HCT116 (cell line): ENCODE measurements at regions not wholly inside any gene's neighbourhood (a gene's known extent, or its start where the extent isn't known, plus 50 kb on each side); places are given as distances from the start of the nearest gene placed in this dataset.

ENCODE experiments used
- ATAC-seq: fragments of 200-7000 bp; cut with Tn5 transposase; 2 replicates; pipeline ENCODE4 v1.9.1; 2020; ENCODE audit warnings: mild to moderate bottlenecking, moderate library complexity
- BruUV-seq: library from RNA; stranded (reverse); fragments of 400-500 nt; replicated peaks from 2 replicates; lab custom pipeline; 2021; lab: Mats Ljungman, UMichigan
- CTCF ChIA-PET: fragments of 300-600 bp; sonication (Branson Sonifier 250); formaldehyde crosslinking; loops from one replicate; lab custom pipeline; 2021; ENCODE audit warnings: antibody characterized with exemption; lab: Charles Lee
- POLR2A ChIA-PET: fragments of 300-600, 350-600 bp; sonication (Branson Sonifier 250); formaldehyde crosslinking; loops from one replicate; lab custom pipeline; 2021; ENCODE audit warnings: antibody characterized with exemption; lab: Charles Lee
- RAD21 ChIA-PET, 2 experiments: fragments of 300-600 bp; sonication (Branson Sonifier 250); formaldehyde crosslinking; loops; one replicate each; lab custom pipeline; 2023; ENCODE audit warnings: low total read pairs in 2 of 2; ENCODE audit not compliant: uncharacterized antibody in 2 of 2, unreplicated experiment in 2 of 2, low non-redundant PET in 1 of 2; lab: Charles Lee
- DNase-seq: peaks from one replicate; pipeline ENCODE4 v3.0.0-alpha.2; 2010; ENCODE audit warnings: low read depth, low spot score
- H2AFZ ChIP-seq: fragments of 200-600 bp; shearing (Covaris generic), sonication (generic); 2 replicates; pipeline ENCODE4 v1.6.1; 2017; ENCODE audit warnings: low read depth, mixed run types, mixed read lengths, antibody characterized with exemption, low read length; ENCODE audit not compliant: poor library complexity, severe bottlenecking
- H3K27ac ChIP-seq: 2 replicates; pipeline ENCODE4 v1.5.1; 2012; ENCODE audit warnings: low read depth, low read length
- H3K27me3 ChIP-seq: fragments of 200-600 bp; sonication (generic); 2 replicates; pipeline ENCODE4 v1.6.1; 2016; ENCODE audit warnings: mixed run types, low read length, mixed read lengths; ENCODE audit not compliant: insufficient read depth
- H3K36me3 ChIP-seq, 2 experiments: fragments of 200-500 bp in 1 of 2; fragments of 200-600 bp in 1 of 2; sonication (Bioruptor generic) in 1 of 2; sonication (generic) in 1 of 2; 2 replicates each; pipeline versions ENCODE4 v1.5.1 to v1.6.1; 2014 to 2016; ENCODE audit warnings: low read length in 2 of 2, inconsistent platforms in 1 of 2, mixed read lengths in 1 of 2, mixed run types in 1 of 2; ENCODE audit not compliant: insufficient read depth in 2 of 2, control insufficient read depth in 1 of 2
- H3K4me1 ChIP-seq, 2 experiments: fragments of 200-600 bp in 1 of 2; sonication (generic) in 1 of 2; 2 replicates each; pipeline versions ENCODE4 v1.5.1 to v1.6.1; 2012 to 2017; ENCODE audit warnings: low read length in 2 of 2, inconsistent platforms in 1 of 2, mild to moderate bottlenecking in 1 of 2, mixed read lengths in 1 of 2, mixed run types in 1 of 2, moderate library complexity in 1 of 2; ENCODE audit not compliant: insufficient read depth in 2 of 2, control insufficient read depth in 1 of 2
- H3K4me2 ChIP-seq: fragments of 200-600 bp; sonication (generic); 2 replicates; pipeline ENCODE4 v1.6.1; 2017; ENCODE audit warnings: mixed run types, low read length, mixed read lengths
- H3K4me3 ChIP-seq, 2 experiments: fragments of 200-600 bp in 1 of 2; sonication (generic) in 1 of 2; replicated peaks in 1 of 2; 2 replicates each; pipeline ENCODE4 v1.5.1; 2011 to 2016; ENCODE audit warnings: low read length in 2 of 2, control low read depth in 1 of 2, low read depth in 1 of 2, mild to moderate bottlenecking in 1 of 2, mixed read lengths in 1 of 2, mixed run types in 1 of 2
- H3K79me2 ChIP-seq: fragments of 200-600 bp; sonication (generic); 2 replicates; pipeline ENCODE4 v1.6.1; 2017; ENCODE audit warnings: mild to moderate bottlenecking, mixed run types, low read length, moderate library complexity, mixed read lengths; ENCODE audit not compliant: insufficient read depth
- H3K9ac ChIP-seq: fragments of 200-600 bp; sonication (generic); 2 replicates; pipeline ENCODE4 v1.6.1; 2016; ENCODE audit warnings: low read length, mixed read lengths
- H3K9me2 ChIP-seq: fragments of 200-600 bp; sonication (generic), shearing (Covaris generic); 2 replicates; pipeline ENCODE4 v1.6.1; 2017; ENCODE audit warnings: mixed run types, mild to moderate bottlenecking, moderate library complexity; ENCODE audit not compliant: insufficient read depth
- H3K9me3 ChIP-seq, 2 experiments: fragments of 200-500 bp in 1 of 2; fragments of 200-600 bp in 1 of 2; sonication (Bioruptor generic) in 1 of 2; sonication (generic) in 1 of 2; 2 replicates each; pipeline ENCODE4 v1.6.1; 2014 to 2017; ENCODE audit warnings: low read length in 2 of 2, mixed read lengths in 2 of 2, inconsistent platforms in 1 of 2, low read depth in 1 of 2, mild to moderate bottlenecking in 1 of 2, mixed run types in 1 of 2, moderate library complexity in 1 of 2; ENCODE audit not compliant: control insufficient read depth in 1 of 2, insufficient read depth in 1 of 2
- H4K20me1 ChIP-seq: fragments of 200-600 bp; sonication (generic), shearing (Covaris generic); 2 replicates; pipeline ENCODE4 v1.6.1; 2017; ENCODE audit warnings: mixed run types, mild to moderate bottlenecking, moderate library complexity; ENCODE audit not compliant: insufficient read depth
- ATF3 ChIP-seq: IDR thresholded peaks from 2 replicates; pipeline ENCODE4 v1.6.1; 2012
- CEBPB ChIP-seq: IDR thresholded peaks from 2 replicates; pipeline ENCODE4 v1.6.1; 2012; ENCODE audit warnings: low read depth
- EZH2phosphoT487 ChIP-seq: fragments of 200-600 bp; IDR thresholded peaks from 2 replicates; pipeline ENCODE4 v1.6.1; 2018; ENCODE audit warnings: antibody characterized with exemption, borderline replicate concordance
- FOSL1 ChIP-seq: IDR thresholded peaks from 2 replicates; pipeline ENCODE4 v1.6.1; 2012; ENCODE audit warnings: low read depth
- POLR2AphosphoS5 ChIP-seq: IDR thresholded peaks from 2 replicates; pipeline ENCODE4 v1.6.1; 2011; ENCODE audit warnings: mild to moderate bottlenecking, low read depth, low read length, moderate library complexity
- SRF ChIP-seq: IDR thresholded peaks from 2 replicates; pipeline ENCODE4 v1.6.1; 2012; ENCODE audit warnings: low read depth
- YY1 ChIP-seq: IDR thresholded peaks from 2 replicates; pipeline ENCODE4 v1.6.1; 2011; ENCODE audit warnings: low read length, low read depth, moderate library complexity, mild to moderate bottlenecking; ENCODE audit not compliant: insufficient replicate concordance; ENCODE audit errors: extremely low read depth
- ZNF274 ChIP-seq: fragments of 200-500 bp; sonication (Bioruptor generic); IDR thresholded peaks from 2 replicates; pipeline ENCODE4 v1.6.1; 2014; ENCODE audit warnings: mild to moderate bottlenecking, low read depth, low read length, inconsistent platforms
- intact Hi-C: fragments of 100-400 bp; cut with micrococcal nuclease; formaldehyde crosslinking; loops from 2 replicates; pipeline ENCODE4 v1.10.0; 2022
- TF ChIP-seq, protein P1 (sequence below): IDR thresholded peaks from 2 replicates; pipeline ENCODE4 v1.6.1; 2011; ENCODE audit warnings: mild to moderate bottlenecking, low read length, moderate library complexity; ENCODE audit not compliant: insufficient replicate concordance; ENCODE audit errors: extremely low read depth

DNA sequence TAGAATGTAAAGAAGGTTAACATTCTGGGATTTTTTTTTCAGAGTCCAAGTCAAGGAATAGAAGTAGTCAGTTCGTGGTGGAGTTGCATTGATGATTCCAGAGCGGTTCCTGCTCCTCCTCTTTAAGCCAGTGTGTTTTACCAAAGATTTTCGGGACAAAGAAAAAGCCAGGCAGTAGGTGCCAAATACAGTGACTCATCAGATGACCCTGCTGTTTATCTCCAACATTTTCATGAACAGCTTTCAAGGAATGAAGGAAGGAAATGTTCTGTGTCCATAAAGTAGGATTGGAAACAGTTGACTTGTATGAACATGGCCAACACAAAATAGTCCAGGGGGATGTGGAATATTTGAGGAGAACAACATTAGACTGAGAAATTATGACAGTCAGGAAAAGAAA, 142.4 kb upstream of the TMC3 start (continued):
- TF ChIP-seq EZH2phosphoT487 (no peak), SRF (no peak), FOSL1 (no peak), YY1 (no peak), CEBPB (no peak)

DNA sequence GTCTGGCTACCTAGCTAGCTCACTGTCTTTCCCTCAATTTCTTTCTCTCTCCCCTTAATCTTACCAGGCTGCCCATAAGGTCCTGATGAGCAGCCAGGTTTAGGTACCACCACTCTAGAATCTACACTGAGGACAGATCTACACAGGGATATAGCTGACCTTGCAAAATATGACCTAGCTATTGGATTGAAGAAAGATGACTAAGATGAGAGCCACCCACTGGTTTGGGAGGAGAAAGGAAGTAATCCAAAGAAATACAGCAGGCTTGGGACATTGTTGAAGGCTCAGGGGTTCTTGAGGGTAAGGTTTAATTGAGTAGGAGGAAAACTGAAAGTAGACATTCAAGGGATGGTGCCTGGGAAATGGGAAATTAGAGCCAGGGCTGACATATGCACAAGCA, 142.0 kb upstream of the TMC3 start:
- Histone ChIP-seq H3K27me3 (peaks cover 61% of the 10 kb centered on the region), H3K4me3 (no peak overlapping the region), H3K79me2 (no peaks in the 10 kb centered on the region), H3K27ac (no peak overlapping the region), H2AFZ (no peak overlapping the region), H4K20me1 (no peaks in the 10 kb centered on the region), H3K4me2 (no peak overlapping the region), H3K9me2 (no peaks in the 10 kb centered on the region), H3K9ac (no peak overlapping the region), H3K9me3 (no peaks in the 10 kb centered on the region), H3K4me1 (no peaks in the 10 kb centered on the region), H3K36me3 (no peaks in the 10 kb centered on the region)
- DNase-seq (no peak), ATAC-seq (no peak)
- TF ChIP-seq ATF3: no peak
- TF ChIP-seq, protein P1, sequence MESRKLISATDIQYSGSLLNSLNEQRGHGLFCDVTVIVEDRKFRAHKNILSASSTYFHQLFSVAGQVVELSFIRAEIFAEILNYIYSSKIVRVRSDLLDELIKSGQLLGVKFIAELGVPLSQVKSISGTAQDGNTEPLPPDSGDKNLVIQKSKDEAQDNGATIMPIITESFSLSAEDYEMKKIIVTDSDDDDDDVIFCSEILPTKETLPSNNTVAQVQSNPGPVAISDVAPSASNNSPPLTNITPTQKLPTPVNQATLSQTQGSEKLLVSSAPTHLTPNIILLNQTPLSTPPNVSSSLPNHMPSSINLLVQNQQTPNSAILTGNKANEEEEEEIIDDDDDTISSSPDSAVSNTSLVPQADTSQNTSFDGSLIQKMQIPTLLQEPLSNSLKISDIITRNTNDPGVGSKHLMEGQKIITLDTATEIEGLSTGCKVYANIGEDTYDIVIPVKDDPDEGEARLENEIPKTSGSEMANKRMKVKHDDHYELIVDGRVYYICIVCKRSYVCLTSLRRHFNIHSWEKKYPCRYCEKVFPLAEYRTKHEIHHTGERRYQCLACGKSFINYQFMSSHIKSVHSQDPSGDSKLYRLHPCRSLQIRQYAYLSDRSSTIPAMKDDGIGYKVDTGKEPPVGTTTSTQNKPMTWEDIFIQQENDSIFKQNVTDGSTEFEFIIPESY: no peak
- TF ChIP-seq CEBPB: no peak
- no peak for TF ChIP-seq POLR2AphosphoS5
- TF ChIP-seq ZNF274: no peak
- CTCF ChIA-PET: no interaction called here
- no TSS peak for BruUV-seq
- RAD21 ChIA-PET: no interaction called here
- POLR2A ChIA-PET: no interaction called here
- intact Hi-C loops: no loop called here
